Left ventricle myocardium inferior (tissue), 1 donor: ENCODE measurements at regions not wholly inside any gene's neighbourhood (a gene's known extent, or its start where the extent isn't known, plus 50 kb on each side); places are given as distances from the start of the nearest gene placed in this dataset.
"Not testable (repeated sequence)": the region's sequence is repeated elsewhere in the genome, so short reads cannot be mapped to it uniquely, and the experiment has no call there.

ENCODE experiments used
- DNase-seq: peaks from one replicate; pipeline ENCODE4 v3.0.0-alpha.2; 2020
- H3K27ac ChIP-seq: fragments of 200-600 bp; replicated peaks from 2 replicates; pipeline ENCODE4 v1.8.0; 2021
- H3K27me3 ChIP-seq: fragments of 200-600 bp; 2 replicates; pipeline ENCODE4 v1.8.0; 2021; ENCODE audit warnings: low read depth
- H3K36me3 ChIP-seq: fragments of 200-600 bp; 2 replicates; pipeline ENCODE4 v1.8.0; 2021
- H3K4me1 ChIP-seq: fragments of 200-600 bp; 2 replicates; pipeline ENCODE4 v1.8.0; 2021
- H3K4me3 ChIP-seq: fragments of 200-600 bp; 2 replicates; pipeline ENCODE4 v1.8.0; 2021; ENCODE audit warnings: mild to moderate bottlenecking, moderate library complexity
- H3K9me3 ChIP-seq: fragments of 200-600 bp; replicated peaks from 2 replicates; pipeline ENCODE4 v1.8.0; 2021
- intact Hi-C: fragments of 100-400 bp; cut with micrococcal nuclease; formaldehyde crosslinking; loops from one replicate; pipeline ENCODE4 v1.11.0; 2022
- TF ChIP-seq, protein P1 (sequence below): fragments of 200-600 bp; IDR thresholded peaks from 2 replicates; pipeline ENCODE4 v1.8.0; 2021; ENCODE audit warnings: antibody characterized with exemption, mild to moderate bottlenecking, borderline replicate concordance
- donor health status: DM: no; HTN: yes; CAD: no; lungs with severe emphysema.

DNA sequence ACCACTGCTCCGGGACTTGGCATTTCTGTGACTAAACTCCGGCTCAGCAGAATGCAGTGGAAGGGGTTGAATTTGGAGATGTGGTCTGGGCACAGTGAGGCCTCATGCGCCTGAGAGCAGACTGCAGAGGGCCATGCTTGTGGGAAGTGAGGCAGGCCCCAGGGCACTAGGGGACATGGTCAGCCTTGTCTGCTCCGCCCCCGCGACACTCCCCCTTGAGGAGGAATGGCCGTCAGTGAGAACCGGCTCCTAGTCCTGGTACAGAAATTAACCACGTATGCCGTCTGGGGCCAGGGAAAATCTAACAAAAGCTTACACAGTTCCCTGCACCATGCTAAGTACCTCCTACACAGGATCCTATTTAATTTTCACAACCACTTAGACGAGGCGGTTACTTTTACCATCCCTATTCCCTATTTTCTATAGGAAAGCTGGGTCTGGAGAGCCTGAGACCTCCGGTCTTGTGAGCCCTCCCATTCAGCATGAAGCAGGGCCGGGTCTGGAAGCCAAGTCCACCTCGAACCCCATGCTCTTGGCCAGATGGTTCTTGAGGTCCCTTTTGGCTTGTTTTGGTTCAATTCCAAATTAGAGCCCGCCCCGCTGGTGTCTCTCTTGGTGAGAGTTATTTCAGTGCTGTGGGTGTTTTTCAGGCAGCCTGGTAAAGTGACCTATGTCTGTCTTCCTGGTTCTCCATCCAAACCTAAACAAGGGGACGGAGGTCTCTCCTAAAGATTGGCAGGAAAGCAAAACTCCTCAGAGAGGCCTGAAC is 87.7 kb upstream of the PITRM1 start:
- Histone ChIP-seq H3K27ac (no peak overlapping the region), H3K9me3 (no peaks in the 10 kb centered on the region), H3K4me3 (no peak overlapping the region), H3K4me1 (peaks cover 10% of the 10 kb centered on the region), H3K27me3 (no peaks in the 10 kb centered on the region), H3K36me3 (no peaks in the 10 kb centered on the region)
- TF ChIP-seq, protein P1, sequence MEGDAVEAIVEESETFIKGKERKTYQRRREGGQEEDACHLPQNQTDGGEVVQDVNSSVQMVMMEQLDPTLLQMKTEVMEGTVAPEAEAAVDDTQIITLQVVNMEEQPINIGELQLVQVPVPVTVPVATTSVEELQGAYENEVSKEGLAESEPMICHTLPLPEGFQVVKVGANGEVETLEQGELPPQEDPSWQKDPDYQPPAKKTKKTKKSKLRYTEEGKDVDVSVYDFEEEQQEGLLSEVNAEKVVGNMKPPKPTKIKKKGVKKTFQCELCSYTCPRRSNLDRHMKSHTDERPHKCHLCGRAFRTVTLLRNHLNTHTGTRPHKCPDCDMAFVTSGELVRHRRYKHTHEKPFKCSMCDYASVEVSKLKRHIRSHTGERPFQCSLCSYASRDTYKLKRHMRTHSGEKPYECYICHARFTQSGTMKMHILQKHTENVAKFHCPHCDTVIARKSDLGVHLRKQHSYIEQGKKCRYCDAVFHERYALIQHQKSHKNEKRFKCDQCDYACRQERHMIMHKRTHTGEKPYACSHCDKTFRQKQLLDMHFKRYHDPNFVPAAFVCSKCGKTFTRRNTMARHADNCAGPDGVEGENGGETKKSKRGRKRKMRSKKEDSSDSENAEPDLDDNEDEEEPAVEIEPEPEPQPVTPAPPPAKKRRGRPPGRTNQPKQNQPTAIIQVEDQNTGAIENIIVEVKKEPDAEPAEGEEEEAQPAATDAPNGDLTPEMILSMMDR = no peak
- no peak for DNase-seq
- intact Hi-C loops = no loop called here

DNA sequence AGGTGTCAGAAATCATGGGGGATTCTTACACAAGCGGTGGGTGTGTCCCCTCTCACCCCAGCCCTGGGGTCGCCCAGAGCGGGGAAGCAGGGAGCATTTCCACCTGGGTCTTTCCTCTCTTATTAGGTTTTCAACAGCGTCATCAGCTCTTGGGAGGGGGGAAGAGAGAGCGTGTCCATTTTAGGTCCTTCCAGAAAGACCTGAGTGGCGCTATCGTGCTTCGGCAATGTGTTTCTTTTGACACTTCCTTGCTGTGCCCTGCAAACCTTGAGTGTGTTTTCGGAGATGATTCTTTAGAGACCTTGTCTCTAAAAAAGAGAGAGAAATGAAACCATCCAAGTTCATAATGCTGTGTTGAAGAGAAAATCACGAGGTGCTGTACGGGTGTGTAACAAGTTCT is 86.9 kb upstream of the PITRM1 start:
- no peaks in the 10 kb centered on the region for H3K36me3 ChIP-seq
- no peaks in the 10 kb centered on the region for H3K9me3 ChIP-seq
- DNase-seq = no peak
- H3K4me3 ChIP-seq = no peak overlapping the region
- intact Hi-C loops = no loop called here
- H3K27ac ChIP-seq = no peak overlapping the region
- H3K27me3 ChIP-seq = no peaks in the 10 kb centered on the region
- TF ChIP-seq, protein P1 = no peak
- peaks cover 8% of the 10 kb centered on the region for H3K4me1 ChIP-seq

DNA sequence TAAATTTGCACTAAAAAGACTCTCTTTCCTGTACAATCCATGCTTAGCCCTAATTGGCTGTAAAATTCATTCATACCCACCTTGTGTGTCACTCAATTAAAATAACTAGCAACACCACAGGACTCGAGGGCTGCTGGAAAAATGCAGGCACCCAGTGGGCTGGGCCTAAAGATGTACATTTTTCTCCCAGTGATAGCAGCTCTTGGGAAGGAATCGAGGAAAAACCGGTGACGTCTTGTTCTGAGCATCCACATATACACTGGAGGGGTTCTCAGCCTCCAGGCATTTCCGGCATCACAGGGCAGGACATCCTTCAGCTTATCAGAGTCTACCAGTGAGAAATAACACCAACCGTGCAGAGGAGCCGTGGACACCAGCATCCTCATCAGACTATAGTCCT is 85.8 kb upstream of the PITRM1 start:
- DNase-seq = no peak
- TF ChIP-seq, protein P1 = no peak
- intact Hi-C loops = no loop called here

DNA sequence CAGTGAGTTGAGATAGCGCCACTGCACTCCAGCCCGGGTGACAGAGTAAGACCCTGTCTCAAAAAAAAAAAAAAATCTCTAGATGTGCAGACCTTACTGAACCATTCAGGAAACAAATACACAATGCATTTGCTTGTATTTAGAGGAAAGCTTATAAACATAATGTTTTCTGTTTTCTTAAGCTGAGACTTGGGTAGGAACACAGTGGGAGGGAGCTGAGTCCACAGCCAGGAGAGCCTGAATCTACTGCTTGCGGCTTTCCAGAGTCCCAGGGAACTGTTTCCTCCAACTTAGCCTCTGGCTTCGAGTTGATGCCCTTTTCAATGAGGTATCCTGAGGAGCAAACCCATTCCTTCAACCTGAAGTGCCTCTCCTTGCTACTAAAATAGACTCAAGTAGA is 83.0 kb upstream of the PITRM1 start:
- DNase-seq = no peak
- H3K27ac ChIP-seq = no peak overlapping the region
- H3K4me1 ChIP-seq = no peaks in the 10 kb centered on the region
- no peaks in the 10 kb centered on the region for H3K27me3 ChIP-seq
- intact Hi-C loops = no loop called here
- no peak overlapping the region for H3K4me3 ChIP-seq
- H3K9me3 ChIP-seq = no peaks in the 10 kb centered on the region
- TF ChIP-seq, protein P1 = no peak
- H3K36me3 ChIP-seq = no peaks in the 10 kb centered on the region

More for the DNA sequence above, 85.8 kb upstream of the PITRM1 start:
- H3K27me3 ChIP-seq = no peaks in the 10 kb centered on the region
- H3K4me3 ChIP-seq = no peak overlapping the region
- H3K4me1 ChIP-seq = no peaks in the 10 kb centered on the region
- no peak overlapping the region for H3K27ac ChIP-seq
- H3K36me3 ChIP-seq = no peaks in the 10 kb centered on the region
- H3K9me3 ChIP-seq = no peaks in the 10 kb centered on the region

DNA sequence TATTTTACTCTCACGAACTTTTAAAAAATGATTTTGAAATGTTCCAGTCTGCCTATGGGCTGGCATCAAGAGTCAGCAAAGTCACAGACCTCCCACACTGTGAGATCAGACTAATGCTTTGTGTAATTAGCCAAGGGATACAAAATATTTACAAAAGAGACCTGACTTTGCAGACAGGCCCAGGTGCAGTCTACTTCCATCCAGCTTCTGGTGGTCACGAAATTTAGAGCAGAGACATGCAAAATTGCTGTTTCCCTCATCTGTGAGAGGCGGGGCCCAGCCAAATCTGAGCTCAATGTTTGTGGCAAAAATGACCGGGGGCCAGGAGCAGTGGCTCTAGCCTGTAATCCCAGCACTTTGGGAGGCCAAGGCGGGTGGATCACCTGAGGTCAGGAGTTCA is 82.5 kb upstream of the PITRM1 start:
- no peak for DNase-seq
- Histone ChIP-seq H3K9me3 (no peaks in the 10 kb centered on the region), H3K27ac (no peak overlapping the region), H3K4me1 (no peaks in the 10 kb centered on the region), H3K4me3 (no peak overlapping the region), H3K36me3 (no peaks in the 10 kb centered on the region), H3K27me3 (no peaks in the 10 kb centered on the region)
- intact Hi-C loops = no loop called here
- TF ChIP-seq, protein P1 = no peak

DNA sequence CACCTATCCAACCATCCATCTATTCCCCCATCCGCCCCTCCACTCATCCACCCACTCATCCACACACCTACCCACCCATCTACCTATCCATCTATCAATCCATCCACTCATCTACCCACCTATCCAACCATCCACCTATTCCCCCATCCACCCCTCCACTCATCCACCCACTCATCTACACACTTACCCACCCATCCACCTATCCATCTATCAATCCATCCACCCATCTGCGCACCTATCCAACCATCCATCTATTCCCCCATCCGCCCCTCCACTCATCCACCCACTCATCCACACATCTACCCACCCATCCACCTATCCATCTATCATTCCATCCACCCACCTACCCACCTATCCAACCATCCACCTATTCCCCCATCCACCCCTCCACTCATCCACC is 81.4 kb upstream of the PITRM1 start:
- DNase-seq, intact Hi-C loops, H3K27ac ChIP-seq, H3K9me3 ChIP-seq, H3K4me3 ChIP-seq, H3K27me3 ChIP-seq, H3K36me3 ChIP-seq, H3K4me1 ChIP-seq: not testable (repeated sequence)
